ENCODE measurements at regions not wholly inside any gene's neighbourhood (a gene's known extent, or its start where the extent isn't known, plus 50 kb on each side); places are given as distances from the start of the nearest gene placed in this dataset.

GRCh38 chr4:111210595-111210994, 587.7 kb upstream of the PITX2 start:
- Histone ChIP-seq H3K4me3 (ENCODE audit: low read length) (no peak overlapping the region), H3K27me3 (replicated peaks; ENCODE audit: insufficient read depth, low read length) (no peaks in the 10 kb centered on the region), H3K36me3 (replicated peaks; ENCODE audit: insufficient read depth, low read length) (no peaks in the 10 kb centered on the region), H3K79me2 (ENCODE audit: low read length) (no peaks in the 10 kb centered on the region), H3K9ac (ENCODE audit: low read length) (no peak overlapping the region), H3F3A (ENCODE audit: insufficient read depth, low read length) (no peaks in the 10 kb centered on the region), H3K9me3 (replicated peaks; ENCODE audit: insufficient read depth, low read length) (no peaks in the 10 kb centered on the region), H3K27ac (ENCODE audit: low read length) (no peak overlapping the region), H3K4me2 (ENCODE audit: low read depth, low read length) (no peak overlapping the region), H4K20me1 (ENCODE audit: insufficient read depth, low read length) (no peaks in the 10 kb centered on the region), H3K9me2 (replicated peaks; ENCODE audit: insufficient read depth, low read length) (no peaks in the 10 kb centered on the region), H2AFZ (ENCODE audit: low read length) (no peak overlapping the region), H3K4me1 (ENCODE audit: low read length) (no peaks in the 10 kb centered on the region)
- DNase-seq, result no peak
- TF ChIP-seq EZH2 (optimal IDR thresholded peaks at IDR 0.05; ENCODE audit: low read depth, low read length) (no peak), EZH2phosphoT487 (IDR thresholded peaks at IDR 0.05; ENCODE audit: low read length) (no peak), CTCF (IDR thresholded peaks at IDR 0.05; ENCODE audit: low read length) (no peak)

- no peak for DNase-seq
- Histone ChIP-seq H4K20me1 (ENCODE audit: insufficient read depth, low read length) (no peaks in the 10 kb centered on the region), H3K4me2 (ENCODE audit: low read depth, low read length) (no peak overlapping the region)
Measured at GRCh38 chr4:111213531-111213930, 590.7 kb upstream of the PITX2 start.

GRCh38 chr4:111214371-111214770, 591.5 kb upstream of the PITX2 start:
- Histone ChIP-seq H4K20me1 (ENCODE audit: insufficient read depth, low read length) (no peaks in the 10 kb centered on the region), H3K9me3 (replicated peaks; ENCODE audit: insufficient read depth, low read length) (no peaks in the 10 kb centered on the region), H3F3A (ENCODE audit: insufficient read depth, low read length) (no peaks in the 10 kb centered on the region), H3K9ac (ENCODE audit: low read length) (no peak overlapping the region), H3K79me2 (ENCODE audit: low read length) (no peaks in the 10 kb centered on the region), H2AFZ (ENCODE audit: low read length) (no peak overlapping the region), H3K4me2 (ENCODE audit: low read depth, low read length) (no peak overlapping the region), H3K4me1 (ENCODE audit: low read length) (no peaks in the 10 kb centered on the region), H3K27ac (ENCODE audit: low read length) (no peak overlapping the region), H3K27me3 (replicated peaks; ENCODE audit: insufficient read depth, low read length) (no peaks in the 10 kb centered on the region), H3K4me3 (ENCODE audit: low read length) (no peak overlapping the region), H3K9me2 (replicated peaks; ENCODE audit: insufficient read depth, low read length) (no peaks in the 10 kb centered on the region), H3K36me3 (replicated peaks; ENCODE audit: insufficient read depth, low read length) (no peaks in the 10 kb centered on the region)
- DNase-seq, result no peak
- TF ChIP-seq EZH2phosphoT487 (IDR thresholded peaks at IDR 0.05; ENCODE audit: low read length) (no peak), EZH2 (optimal IDR thresholded peaks at IDR 0.05; ENCODE audit: low read depth, low read length) (no peak), CTCF (IDR thresholded peaks at IDR 0.05; ENCODE audit: low read length) (no peak)

More at GRCh38 chr4:111213531-111213930, 590.7 kb upstream of the PITX2 start:
- no peak for TF ChIP-seq EZH2phosphoT487 (IDR thresholded peaks at IDR 0.05; ENCODE audit: low read length)
- TF ChIP-seq EZH2 (optimal IDR thresholded peaks at IDR 0.05; ENCODE audit: low read depth, low read length), result no peak
- no peak for TF ChIP-seq CTCF (IDR thresholded peaks at IDR 0.05; ENCODE audit: low read length)
- no peaks in the 10 kb centered on the region for H3K9me3 ChIP-seq (replicated peaks; ENCODE audit: insufficient read depth, low read length)
- no peak overlapping the region for H3K9ac ChIP-seq (ENCODE audit: low read length)
- H3K4me3 ChIP-seq (ENCODE audit: low read length), result no peak overlapping the region
- H3K9me2 ChIP-seq (replicated peaks; ENCODE audit: insufficient read depth, low read length), result no peaks in the 10 kb centered on the region
- H3K79me2 ChIP-seq (ENCODE audit: low read length), result no peaks in the 10 kb centered on the region
- no peaks in the 10 kb centered on the region for H3K27me3 ChIP-seq (replicated peaks; ENCODE audit: insufficient read depth, low read length)
- no peak overlapping the region for H3K27ac ChIP-seq (ENCODE audit: low read length)
- H2AFZ ChIP-seq (ENCODE audit: low read length), result no peak overlapping the region
- no peaks in the 10 kb centered on the region for H3K36me3 ChIP-seq (replicated peaks; ENCODE audit: insufficient read depth, low read length)
- no peaks in the 10 kb centered on the region for H3F3A ChIP-seq (ENCODE audit: insufficient read depth, low read length)
- no peaks in the 10 kb centered on the region for H3K4me1 ChIP-seq (ENCODE audit: low read length)

Data from MM.1S (cell line).